Fibroblast of skin of back (primary cell): ENCODE measurements at regions not wholly inside any gene's neighbourhood (a gene's known extent, or its start where the extent isn't known, plus 50 kb on each side); places are given as distances from the start of the nearest gene placed in this dataset.
"Not testable (repeated sequence)": the region's sequence is repeated elsewhere in the genome, so short reads cannot be mapped to it uniquely, and the experiment has no call there.

ENCODE experiments used
- DNase-seq: peaks from one replicate; pipeline ENCODE4 v3.0.0-alpha.2; 2013

GRCh38 chr2:22406625-22407024 lies 978.4 kb upstream of the KLHL29 start:
- DNase-seq = no peak

GRCh38 chr2:22420076-22420475 lies 964.9 kb upstream of the KLHL29 start:
- no peak for DNase-seq

- no peak for DNase-seq
Measured at GRCh38 chr2:22442051-22442450, 942.9 kb upstream of the KLHL29 start.

GRCh38 chr2:22444281-22444680 lies 940.7 kb upstream of the KLHL29 start:
- no peak for DNase-seq

- no peak for DNase-seq
Measured at GRCh38 chr2:22449696-22450095, 935.3 kb upstream of the KLHL29 start.

- DNase-seq = no peak
Measured at GRCh38 chr2:22450831-22451230, 934.1 kb upstream of the KLHL29 start.

- DNase-seq = no peak
Measured at GRCh38 chr2:22454826-22455485, 930.0 kb upstream of the KLHL29 start.

GRCh38 chr2:22458440-22458839 lies 926.5 kb upstream of the KLHL29 start:
- no peak for DNase-seq

- not testable (repeated sequence) for DNase-seq
Measured at GRCh38 chr2:22475103-22475502, 909.9 kb upstream of the KLHL29 start.

GRCh38 chr2:22478329-22478728 lies 906.6 kb upstream of the KLHL29 start:
- DNase-seq = no peak

GRCh38 chr2:22481486-22482259 lies 903.3 kb upstream of the KLHL29 start:
- DNase-seq = no peak

- no peak for DNase-seq
Measured at GRCh38 chr2:22483036-22483435, 901.9 kb upstream of the KLHL29 start.

- DNase-seq = no peak
Measured at GRCh38 chr2:22485486-22485885, 899.5 kb upstream of the KLHL29 start.

- no peak for DNase-seq
Measured at GRCh38 chr2:22486343-22486742, 898.6 kb upstream of the KLHL29 start.

GRCh38 chr2:22487036-22487435 lies 897.9 kb upstream of the KLHL29 start:
- DNase-seq = no peak

GRCh38 chr2:22487541-22487940 lies 897.4 kb upstream of the KLHL29 start:
- DNase-seq = no peak

- no peak for DNase-seq
Measured at GRCh38 chr2:22491442-22491841, 893.5 kb upstream of the KLHL29 start.

- DNase-seq = no peak
Measured at GRCh38 chr2:22494156-22494555, 890.8 kb upstream of the KLHL29 start.

GRCh38 chr2:22497064-22497463 lies 887.9 kb upstream of the KLHL29 start:
- no peak for DNase-seq

- no peak for DNase-seq
Measured at GRCh38 chr2:22497789-22498188, 887.2 kb upstream of the KLHL29 start.

- DNase-seq = no peak
Measured at GRCh38 chr2:22499082-22499839, 885.7 kb upstream of the KLHL29 start.

- no peak for DNase-seq
Measured at GRCh38 chr2:22500555-22500935, 884.4 kb upstream of the KLHL29 start.

- no peak for DNase-seq
Measured at GRCh38 chr2:22501851-22502250, 883.1 kb upstream of the KLHL29 start.

GRCh38 chr2:22513563-22513962 lies 871.4 kb upstream of the KLHL29 start:
- no peak for DNase-seq
